NCI-H446 treated with DMSO at 0.1 percent for 48 hours (cell line): ENCODE measurements at regions not wholly inside any gene's neighbourhood (a gene's known extent, or its start where the extent isn't known, plus 50 kb on each side); places are given as distances from the start of the nearest gene placed in this dataset.

Experiments
- DNase-seq: peaks from one replicate; lab custom pipeline; 2025; lab: John Stamatoyannopoulos, UW

- no peak for DNase-seq
Observed at GRCh38 chr3:117126946-117127546, 417.5 kb downstream of the TUSC7 start.

GRCh38 chr3:117128133-117128532 lies 418.6 kb downstream of the TUSC7 start:
- DNase-seq: no peak

GRCh38 chr3:117128872-117129271 lies 419.3 kb downstream of the TUSC7 start:
- DNase-seq: no peak

GRCh38 chr3:117129516-117129915 lies 419.9 kb downstream of the TUSC7 start:
- DNase-seq: no peak

GRCh38 chr3:117130222-117130621 lies 420.6 kb downstream of the TUSC7 start:
- no peak for DNase-seq

- DNase-seq: no peak
Observed at GRCh38 chr3:117131259-117131658, 421.7 kb downstream of the TUSC7 start.

- no peak for DNase-seq
Observed at GRCh38 chr3:117133066-117133465, 423.5 kb downstream of the TUSC7 start.

- DNase-seq: no peak
Observed at GRCh38 chr3:117135207-117135606, 425.6 kb downstream of the TUSC7 start.

- no peak for DNase-seq
Observed at GRCh38 chr3:117136003-117136402, 426.4 kb downstream of the TUSC7 start.

- no peak for DNase-seq
Observed at GRCh38 chr3:117137065-117137464, 427.5 kb downstream of the TUSC7 start.

- no peak for DNase-seq
Observed at GRCh38 chr3:117139681-117140080, 430.1 kb downstream of the TUSC7 start.

- DNase-seq: no peak
Observed at GRCh38 chr3:117141812-117142211, 432.2 kb downstream of the TUSC7 start.

- DNase-seq: no peak
Observed at GRCh38 chr3:117144853-117145252, 435.3 kb downstream of the TUSC7 start.

GRCh38 chr3:117145677-117146076 lies 436.1 kb downstream of the TUSC7 start:
- DNase-seq: no peak

- no peak for DNase-seq
Observed at GRCh38 chr3:117146571-117146970, 437.0 kb downstream of the TUSC7 start.

- no peak for DNase-seq
Observed at GRCh38 chr3:117149584-117149983, 440.0 kb downstream of the TUSC7 start.

- DNase-seq: no peak
Observed at GRCh38 chr3:117150628-117151027, 441.0 kb downstream of the TUSC7 start.

GRCh38 chr3:117160176-117160575 lies 450.6 kb downstream of the TUSC7 start:
- DNase-seq: no peak

GRCh38 chr3:117161816-117162215 lies 452.2 kb downstream of the TUSC7 start:
- DNase-seq: no peak

- DNase-seq: no peak
Observed at GRCh38 chr3:117165176-117165575, 455.6 kb downstream of the TUSC7 start.

- DNase-seq: no peak
Observed at GRCh38 chr3:117165601-117166051, 456.0 kb downstream of the TUSC7 start.

GRCh38 chr3:117168896-117169295 lies 459.3 kb downstream of the TUSC7 start:
- no peak for DNase-seq

GRCh38 chr3:117170094-117170493 lies 460.5 kb downstream of the TUSC7 start:
- no peak for DNase-seq

- no peak for DNase-seq
Observed at GRCh38 chr3:117171124-117171523, 461.5 kb downstream of the TUSC7 start.
